GM12878 (cell line): ENCODE measurements at regions not wholly inside any gene's neighbourhood (a gene's known extent, or its start where the extent isn't known, plus 50 kb on each side); places are given as distances from the start of the nearest gene placed in this dataset.
A peak's percentile ranks its signal among the peaks of the same experiment; 100 is the strongest.

Experiments used
- BHLHE40 ChIP-seq, 2 experiments: fragments of 450-650 bp in 1 of 2; IDR thresholded peaks; 2 replicates each; pipeline ENCODE4 v1.6.1; 2011 to 2017; ENCODE audit warnings: low read depth in 2 of 2, borderline replicate concordance in 1 of 2, improper control_type of control experiment in 1 of 2, low read length in 1 of 2, mild to moderate bottlenecking in 1 of 2
- EED ChIP-seq: sonication (generic); IDR thresholded peaks from 2 replicates; pipeline ENCODE4 v1.6.1; 2016; ENCODE audit warnings: antibody characterized with exemption, low read depth
- EP300 ChIP-seq, 2 experiments: fragments of 150-350 bp in 1 of 2; IDR thresholded peaks; 2 replicates each; pipeline ENCODE4 v1.6.1; 2011 to 2012; ENCODE audit warnings: low read depth in 2 of 2, low read length in 2 of 2, borderline replicate concordance in 1 of 2, improper control_type of control experiment in 1 of 2, inconsistent platforms in 1 of 2; ENCODE audit not compliant: control insufficient read depth in 1 of 2
- FOXM1 ChIP-seq: IDR thresholded peaks from 2 replicates; pipeline ENCODE4 v1.6.1; 2012; ENCODE audit warnings: low read depth, mild to moderate bottlenecking, inconsistent platforms, low read length, moderate library complexity
- GATAD2B ChIP-seq: fragments of 450-650 bp; conservative IDR thresholded peaks from 2 replicates; pipeline ENCODE4 v1.6.1; 2017; ENCODE audit warnings: low read depth, mild to moderate bottlenecking, moderate library complexity
- IKZF2 ChIP-seq, 2 experiments: fragments of 450-650 bp; IDR thresholded peaks; 2 replicates each; pipeline ENCODE4 v1.6.1; 2017; ENCODE audit warnings: mild to moderate bottlenecking in 2 of 2, moderate library complexity in 2 of 2
- IRF4 ChIP-seq: IDR thresholded peaks from 2 replicates; pipeline ENCODE4 v1.6.1; 2011; ENCODE audit warnings: low read depth, low read length
- KAT2A ChIP-seq: conservative IDR thresholded peaks from 2 replicates; pipeline ENCODE4 v1.6.1; 2011; ENCODE audit warnings: low read depth, low read length; ENCODE audit not compliant: control insufficient read depth
- PAX5 ChIP-seq: IDR thresholded peaks from 2 replicates; pipeline ENCODE4 v1.6.1; 2011; ENCODE audit warnings: low read depth, low read length, borderline replicate concordance
- POLR2A ChIP-seq: IDR thresholded peaks from 2 replicates; pipeline ENCODE4 v1.6.1; 2011; ENCODE audit warnings: low read depth, mild to moderate bottlenecking, low read length
- RAD51 ChIP-seq: fragments of 450-650 bp; IDR thresholded peaks from 2 replicates; pipeline ENCODE4 v1.6.1; 2016; ENCODE audit warnings: moderate library complexity, mild to moderate bottlenecking, inconsistent platforms
- SKIL ChIP-seq: fragments of 450-650 bp; IDR thresholded peaks from 2 replicates; pipeline ENCODE4 v1.6.1; 2017; ENCODE audit warnings: mild to moderate bottlenecking, low read depth, inconsistent platforms; ENCODE audit not compliant: poor library complexity, severe bottlenecking
- TCF3 ChIP-seq: IDR thresholded peaks from 2 replicates; pipeline ENCODE4 v1.6.1; 2012; ENCODE audit warnings: low read depth, mild to moderate bottlenecking, low read length, borderline replicate concordance; ENCODE audit not compliant: insufficient read depth
- TCF7 ChIP-seq: IDR thresholded peaks from 2 replicates; pipeline ENCODE4 v1.6.1; 2014; ENCODE audit warnings: antibody characterized with exemption, borderline replicate concordance
- TF ChIP-seq, protein P1 (sequence below): fragments of 450-650 bp; formaldehyde crosslinking; IDR thresholded peaks from 2 replicates; pipeline ENCODE4 v1.4.0; 2022; ENCODE audit warnings: mild to moderate bottlenecking, moderate library complexity
- TF ChIP-seq, protein P2 (sequence below): fragments of 450-650 bp; IDR thresholded peaks from 2 replicates; pipeline ENCODE4 v1.6.1; 2016; ENCODE audit warnings: mild to moderate bottlenecking
- TF ChIP-seq, protein P3 (sequence below): fragments of 450-650 bp; IDR thresholded peaks from 2 replicates; pipeline ENCODE4 v1.6.1; 2016; ENCODE audit warnings: mild to moderate bottlenecking
- TF ChIP-seq, protein P4 (sequence below): IDR thresholded peaks from 2 replicates; pipeline ENCODE4 v1.6.1; 2011; ENCODE audit warnings: borderline replicate concordance, low read depth, mild to moderate bottlenecking, moderate library complexity, mixed read lengths, low read length; ENCODE audit not compliant: insufficient read depth; ENCODE audit errors: extremely low read length

- no peak for TF ChIP-seq RAD51
- no peak for TF ChIP-seq BHLHE40 (IDR thresholded peaks at IDR 0.05; ENCODE audit: borderline replicate concordance in 1 of 2, low read depth in 2 of 2, low read length in 1 of 2)
- TF ChIP-seq KAT2A: no peak
- no peak for TF ChIP-seq EP300 (IDR thresholded peaks at IDR 0.05; ENCODE audit: borderline replicate concordance in 1 of 2, control insufficient read depth in 1 of 2, low read depth in 2 of 2, low read length in 2 of 2)
- TF ChIP-seq PAX5: no peak
- no peak for TF ChIP-seq IRF4
- TF ChIP-seq FOXM1: no peak
- no peak for TF ChIP-seq TCF3
- no peak for TF ChIP-seq TCF7
- TF ChIP-seq, protein P1, sequence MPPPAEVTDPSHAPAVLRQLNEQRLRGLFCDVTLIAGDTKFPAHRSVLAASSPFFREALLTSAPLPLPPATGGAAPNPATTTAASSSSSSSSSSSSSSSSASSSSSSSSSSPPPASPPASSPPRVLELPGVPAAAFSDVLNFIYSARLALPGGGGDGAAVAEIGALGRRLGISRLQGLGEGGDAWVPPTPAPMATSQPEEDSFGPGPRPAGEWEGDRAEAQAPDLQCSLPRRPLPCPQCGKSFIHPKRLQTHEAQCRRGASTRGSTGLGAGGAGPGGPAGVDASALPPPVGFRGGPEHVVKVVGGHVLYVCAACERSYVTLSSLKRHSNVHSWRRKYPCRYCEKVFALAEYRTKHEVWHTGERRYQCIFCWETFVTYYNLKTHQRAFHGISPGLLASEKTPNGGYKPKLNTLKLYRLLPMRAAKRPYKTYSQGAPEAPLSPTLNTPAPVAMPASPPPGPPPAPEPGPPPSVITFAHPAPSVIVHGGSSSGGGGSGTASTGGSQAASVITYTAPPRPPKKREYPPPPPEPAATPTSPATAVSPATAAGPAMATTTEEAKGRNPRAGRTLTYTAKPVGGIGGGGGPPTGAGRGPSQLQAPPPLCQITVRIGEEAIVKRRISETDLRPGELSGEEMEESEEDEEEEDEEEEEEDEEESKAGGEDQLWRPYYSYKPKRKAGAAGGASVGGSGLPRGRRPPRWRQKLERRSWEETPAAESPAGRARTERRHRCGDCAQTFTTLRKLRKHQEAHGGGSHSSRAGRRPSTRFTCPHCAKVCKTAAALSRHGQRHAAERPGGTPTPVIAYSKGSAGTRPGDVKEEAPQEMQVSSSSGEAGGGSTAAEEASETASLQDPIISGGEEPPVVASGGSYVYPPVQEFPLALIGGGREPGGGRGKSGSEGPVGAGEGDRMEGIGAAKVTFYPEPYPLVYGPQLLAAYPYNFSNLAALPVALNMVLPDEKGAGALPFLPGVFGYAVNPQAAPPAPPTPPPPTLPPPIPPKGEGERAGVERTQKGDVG (CRISPR knock-in tag): no peak
- TF ChIP-seq IKZF2 (IDR thresholded peaks at IDR 0.05): peak; percentile 24 to 40; a peak in 2 of 4 replicates
- no peak for TF ChIP-seq GATAD2B
- TF ChIP-seq SKIL: no peak
- TF ChIP-seq, protein P2, sequence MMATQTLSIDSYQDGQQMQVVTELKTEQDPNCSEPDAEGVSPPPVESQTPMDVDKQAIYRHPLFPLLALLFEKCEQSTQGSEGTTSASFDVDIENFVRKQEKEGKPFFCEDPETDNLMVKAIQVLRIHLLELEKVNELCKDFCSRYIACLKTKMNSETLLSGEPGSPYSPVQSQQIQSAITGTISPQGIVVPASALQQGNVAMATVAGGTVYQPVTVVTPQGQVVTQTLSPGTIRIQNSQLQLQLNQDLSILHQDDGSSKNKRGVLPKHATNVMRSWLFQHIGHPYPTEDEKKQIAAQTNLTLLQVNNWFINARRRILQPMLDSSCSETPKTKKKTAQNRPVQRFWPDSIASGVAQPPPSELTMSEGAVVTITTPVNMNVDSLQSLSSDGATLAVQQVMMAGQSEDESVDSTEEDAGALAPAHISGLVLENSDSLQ: peak; percentile 61; the same call in 1 of the 2 replicates
- TF ChIP-seq POLR2A: no peak
- peak; percentile 55; the same call in 1 of the 2 replicates for TF ChIP-seq EED
- TF ChIP-seq, protein P3, sequence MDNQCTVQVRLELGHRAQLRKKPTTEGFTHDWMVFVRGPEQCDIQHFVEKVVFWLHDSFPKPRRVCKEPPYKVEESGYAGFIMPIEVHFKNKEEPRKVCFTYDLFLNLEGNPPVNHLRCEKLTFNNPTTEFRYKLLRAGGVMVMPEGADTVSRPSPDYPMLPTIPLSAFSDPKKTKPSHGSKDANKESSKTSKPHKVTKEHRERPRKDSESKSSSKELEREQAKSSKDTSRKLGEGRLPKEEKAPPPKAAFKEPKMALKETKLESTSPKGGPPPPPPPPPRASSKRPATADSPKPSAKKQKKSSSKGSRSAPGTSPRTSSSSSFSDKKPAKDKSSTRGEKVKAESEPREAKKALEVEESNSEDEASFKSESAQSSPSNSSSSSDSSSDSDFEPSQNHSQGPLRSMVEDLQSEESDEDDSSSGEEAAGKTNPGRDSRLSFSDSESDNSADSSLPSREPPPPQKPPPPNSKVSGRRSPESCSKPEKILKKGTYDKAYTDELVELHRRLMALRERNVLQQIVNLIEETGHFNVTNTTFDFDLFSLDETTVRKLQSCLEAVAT: no peak
- TF ChIP-seq, protein P4, sequence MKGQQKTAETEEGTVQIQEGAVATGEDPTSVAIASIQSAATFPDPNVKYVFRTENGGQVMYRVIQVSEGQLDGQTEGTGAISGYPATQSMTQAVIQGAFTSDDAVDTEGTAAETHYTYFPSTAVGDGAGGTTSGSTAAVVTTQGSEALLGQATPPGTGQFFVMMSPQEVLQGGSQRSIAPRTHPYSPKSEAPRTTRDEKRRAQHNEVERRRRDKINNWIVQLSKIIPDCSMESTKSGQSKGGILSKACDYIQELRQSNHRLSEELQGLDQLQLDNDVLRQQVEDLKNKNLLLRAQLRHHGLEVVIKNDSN: no peak
Observed at GRCh38 chr6:145347216-145347615, 388.1 kb downstream of the EPM2A start (continued).
